ENCODE measurements at regions not wholly inside any gene's neighbourhood (a gene's known extent, or its start where the extent isn't known, plus 50 kb on each side); places are given as distances from the start of the nearest gene placed in this dataset.

DNA sequence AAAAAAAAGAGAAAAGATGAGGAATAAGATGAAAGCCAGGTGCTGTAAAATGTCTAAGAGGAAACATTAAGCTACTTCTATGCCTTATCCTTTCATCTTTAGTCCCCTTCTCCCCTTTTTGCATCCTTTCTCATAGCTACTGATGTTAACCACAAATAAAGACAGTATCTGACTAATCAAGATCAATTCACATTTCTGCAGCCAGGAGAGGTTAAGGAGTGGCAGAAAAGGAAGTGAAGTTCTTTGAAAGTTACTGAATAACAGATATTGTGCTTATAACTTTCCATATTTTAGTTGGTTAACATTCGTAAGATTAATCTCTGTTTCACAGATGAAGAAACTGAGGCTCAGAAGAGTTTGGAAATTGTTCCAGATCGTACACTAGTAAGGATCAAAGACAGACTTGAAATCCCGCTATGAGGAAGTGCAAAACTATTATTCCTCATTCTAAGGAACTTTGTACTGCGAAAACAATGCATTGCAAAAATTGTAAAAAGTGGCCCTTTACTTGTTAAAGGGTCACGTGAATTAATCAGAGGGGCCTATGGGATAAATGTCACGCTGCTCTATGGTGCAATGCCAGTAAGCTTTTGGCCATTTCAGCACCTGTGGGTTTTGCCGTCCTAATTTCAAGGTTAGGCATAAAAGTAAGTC is 117.7 kb upstream of the GRM7 start:
- no peak for TF ChIP-seq EZH2phosphoT487 (IDR thresholded peaks at IDR 0.05; ENCODE audit: low read length)
- no peak for TF ChIP-seq EZH2 (optimal IDR thresholded peaks at IDR 0.05; ENCODE audit: low read depth, low read length)
- no peak for TF ChIP-seq CTCF (IDR thresholded peaks at IDR 0.05; ENCODE audit: low read length)
- H4K20me1 ChIP-seq (ENCODE audit: insufficient read depth, low read length): no peaks in the 10 kb centered on the region
- H3K36me3 ChIP-seq (replicated peaks; ENCODE audit: insufficient read depth, low read length): no peaks in the 10 kb centered on the region
- no peaks in the 10 kb centered on the region for H3K27me3 ChIP-seq (replicated peaks; ENCODE audit: insufficient read depth, low read length)
- DNase-seq: no peak
- H3F3A ChIP-seq (ENCODE audit: insufficient read depth, low read length): no peaks in the 10 kb centered on the region
- H3K4me3 ChIP-seq (ENCODE audit: low read length): no peak overlapping the region
- H3K27ac ChIP-seq (ENCODE audit: low read length): no peak overlapping the region
- no peaks in the 10 kb centered on the region for H3K79me2 ChIP-seq (ENCODE audit: low read length)
- no peak overlapping the region for H3K9ac ChIP-seq (ENCODE audit: low read length)
- no peaks in the 10 kb centered on the region for H3K4me1 ChIP-seq (ENCODE audit: low read length)
- no peak overlapping the region for H2AFZ ChIP-seq (ENCODE audit: low read length)
- H3K9me3 ChIP-seq (replicated peaks; ENCODE audit: insufficient read depth, low read length): no peaks in the 10 kb centered on the region
- no peaks in the 10 kb centered on the region for H3K9me2 ChIP-seq (replicated peaks; ENCODE audit: insufficient read depth, low read length)
- H3K4me2 ChIP-seq (ENCODE audit: low read depth, low read length): no peak overlapping the region

GRCh38 chr3:6746443-6746842 is 114.5 kb upstream of the GRM7 start:
- no peak overlapping the region for H3K4me2 ChIP-seq (ENCODE audit: low read depth, low read length)
- DNase-seq: no peak
- H3K9me3 ChIP-seq (replicated peaks; ENCODE audit: insufficient read depth, low read length): no peaks in the 10 kb centered on the region
- no peaks in the 10 kb centered on the region for H3K79me2 ChIP-seq (ENCODE audit: low read length)
- no peak overlapping the region for H2AFZ ChIP-seq (ENCODE audit: low read length)
- H3K4me1 ChIP-seq (ENCODE audit: low read length): no peaks in the 10 kb centered on the region
- no peak overlapping the region for H3K27ac ChIP-seq (ENCODE audit: low read length)
- no peaks in the 10 kb centered on the region for H3K27me3 ChIP-seq (replicated peaks; ENCODE audit: insufficient read depth, low read length)
- no peaks in the 10 kb centered on the region for H4K20me1 ChIP-seq (ENCODE audit: insufficient read depth, low read length)
- H3K36me3 ChIP-seq (replicated peaks; ENCODE audit: insufficient read depth, low read length): no peaks in the 10 kb centered on the region
- no peaks in the 10 kb centered on the region for H3F3A ChIP-seq (ENCODE audit: insufficient read depth, low read length)
- no peak overlapping the region for H3K9ac ChIP-seq (ENCODE audit: low read length)
- TF ChIP-seq EZH2 (optimal IDR thresholded peaks at IDR 0.05; ENCODE audit: low read depth, low read length): no peak
- no peak for TF ChIP-seq EZH2phosphoT487 (IDR thresholded peaks at IDR 0.05; ENCODE audit: low read length)
- no peak for TF ChIP-seq CTCF (IDR thresholded peaks at IDR 0.05; ENCODE audit: low read length)
- no peaks in the 10 kb centered on the region for H3K9me2 ChIP-seq (replicated peaks; ENCODE audit: insufficient read depth, low read length)
- no peak overlapping the region for H3K4me3 ChIP-seq (ENCODE audit: low read length)

- Histone ChIP-seq H3K9me2 (replicated peaks; ENCODE audit: insufficient read depth, low read length) (no peaks in the 10 kb centered on the region), H3K4me3 (ENCODE audit: low read length) (no peak overlapping the region), H2AFZ (ENCODE audit: low read length) (no peak overlapping the region)
These were observed 113.9 kb upstream of the GRM7 start for GRCh38 chr3:6747017-6747416.

More at GRCh38 chr3:6747017-6747416, 113.9 kb upstream of the GRM7 start:
- no peaks in the 10 kb centered on the region for H3K79me2 ChIP-seq (ENCODE audit: low read length)
- TF ChIP-seq EZH2 (optimal IDR thresholded peaks at IDR 0.05; ENCODE audit: low read depth, low read length) (no peak), EZH2phosphoT487 (IDR thresholded peaks at IDR 0.05; ENCODE audit: low read length) (no peak), CTCF (IDR thresholded peaks at IDR 0.05; ENCODE audit: low read length) (no peak)
- H3K27me3 ChIP-seq (replicated peaks; ENCODE audit: insufficient read depth, low read length): no peaks in the 10 kb centered on the region
- no peaks in the 10 kb centered on the region for H3K9me3 ChIP-seq (replicated peaks; ENCODE audit: insufficient read depth, low read length)
- no peak overlapping the region for H3K4me2 ChIP-seq (ENCODE audit: low read depth, low read length)
- no peaks in the 10 kb centered on the region for H3K4me1 ChIP-seq (ENCODE audit: low read length)
- no peak overlapping the region for H3K9ac ChIP-seq (ENCODE audit: low read length)
- no peak for DNase-seq
- H3F3A ChIP-seq (ENCODE audit: insufficient read depth, low read length): no peaks in the 10 kb centered on the region
- H3K27ac ChIP-seq (ENCODE audit: low read length): no peak overlapping the region
- H3K36me3 ChIP-seq (replicated peaks; ENCODE audit: insufficient read depth, low read length): no peaks in the 10 kb centered on the region
- no peaks in the 10 kb centered on the region for H4K20me1 ChIP-seq (ENCODE audit: insufficient read depth, low read length)
